HG02798 (cell line): ENCODE measurements at regions not wholly inside any gene's neighbourhood (a gene's known extent, or its start where the extent isn't known, plus 50 kb on each side); places are given as distances from the start of the nearest gene placed in this dataset.

Experiments
- ATAC-seq: cut with Tn5 transposase; IDR thresholded peaks from one replicate; pipeline ENCODE4 v1.9.1; 2021; ENCODE audit warnings: mild to moderate bottlenecking; ENCODE audit not compliant: unreplicated experiment, poor library complexity

- no peak for ATAC-seq
Measured at GRCh38 chr15:95290176-95290974, 1040.1 kb upstream of the NR2F2 start.

- peak; percentile 60 for ATAC-seq
Measured at GRCh38 chr15:95291898-95292472, 1038.5 kb upstream of the NR2F2 start.

- no peak for ATAC-seq
Measured at GRCh38 chr15:95292785-95293450, 1037.6 kb upstream of the NR2F2 start.

- no peak for ATAC-seq
Measured at GRCh38 chr15:95293456-95294031, 1037.0 kb upstream of the NR2F2 start.

GRCh38 chr15:95295363-95295762, 1035.1 kb upstream of the NR2F2 start:
- no peak for ATAC-seq

- no peak for ATAC-seq
Measured at GRCh38 chr15:95295896-95296625, 1034.4 kb upstream of the NR2F2 start.

- no peak for ATAC-seq
Measured at GRCh38 chr15:95296643-95297042, 1033.9 kb upstream of the NR2F2 start.

- ATAC-seq = no peak
Measured at GRCh38 chr15:95298729-95299128, 1031.8 kb upstream of the NR2F2 start.

- no peak for ATAC-seq
Measured at GRCh38 chr15:95300958-95301357, 1029.5 kb upstream of the NR2F2 start.

GRCh38 chr15:95302206-95302605, 1028.3 kb upstream of the NR2F2 start:
- ATAC-seq = no peak

- no peak for ATAC-seq
Measured at GRCh38 chr15:95302809-95303208, 1027.7 kb upstream of the NR2F2 start.

- ATAC-seq = no peak
Measured at GRCh38 chr15:95303713-95304112, 1026.8 kb upstream of the NR2F2 start.

GRCh38 chr15:95304151-95304946, 1026.2 kb upstream of the NR2F2 start:
- no peak for ATAC-seq

GRCh38 chr15:95304947-95305400, 1025.5 kb upstream of the NR2F2 start:
- no peak for ATAC-seq

- ATAC-seq = no peak
Measured at GRCh38 chr15:95307115-95307514, 1023.4 kb upstream of the NR2F2 start.

- ATAC-seq = no peak
Measured at GRCh38 chr15:95319242-95319641, 1011.3 kb upstream of the NR2F2 start.

GRCh38 chr15:95323796-95324195, 1006.7 kb upstream of the NR2F2 start:
- no peak for ATAC-seq

GRCh38 chr15:95324656-95325055, 1005.8 kb upstream of the NR2F2 start:
- no peak for ATAC-seq

- ATAC-seq = no peak
Measured at GRCh38 chr15:95325763-95326404, 1004.6 kb upstream of the NR2F2 start.
